Vagina (tissue), 2 donors: ENCODE measurements at regions not wholly inside any gene's neighbourhood (a gene's known extent, or its start where the extent isn't known, plus 50 kb on each side); places are given as distances from the start of the nearest gene placed in this dataset.

ENCODE experiments used
- DNase-seq, 2 donors: peaks; one replicate each; pipeline ENCODE4 v3.0.0-alpha.2; 2017; ENCODE audit errors: extremely low spot score in 2 of 2
- H3K27ac ChIP-seq: fragments of 200-600 bp; sonication (generic); one replicate; pipeline ENCODE4 v1.5.1; 2019
- H3K27me3 ChIP-seq: fragments of 200-600 bp; sonication (generic); one replicate; pipeline ENCODE4 v1.5.1; 2019
- H3K36me3 ChIP-seq, 2 donors: fragments of 200-600 bp; sonication (generic); one replicate each; pipeline ENCODE4 v1.5.1; 2017 to 2019
- H3K4me1 ChIP-seq: fragments of 200-600 bp; sonication (generic); one replicate; pipeline ENCODE4 v1.5.1; 2019
- H3K4me3 ChIP-seq, 2 donors: fragments of 200-600 bp; sonication (generic); 1 replicate in 1 of 2; 2 replicates in 1 of 2; pipeline ENCODE4 v1.5.1; 2016 to 2019
- H3K9me3 ChIP-seq: fragments of 200-600 bp; sonication (generic); one replicate; pipeline ENCODE4 v1.5.1; 2019
- CTCF ChIP-seq, 3 experiments: fragments of 450-650 bp in 2 of 3; fragments of 200-600 bp in 1 of 3; sonication (generic) in 1 of 3; IDR thresholded peaks; one replicate each; pipeline ENCODE4 v1.5.1; 2017 to 2019; ENCODE audit warnings: antibody characterized with exemption in 3 of 3, mild to moderate bottlenecking in 2 of 3, moderate library complexity in 2 of 3
- POLR2A ChIP-seq, 2 donors: fragments of 450-650 bp; IDR thresholded peaks; one replicate each; pipeline ENCODE4 v1.6.1; 2017; ENCODE audit warnings: antibody characterized with exemption in 2 of 2, mild to moderate bottlenecking in 2 of 2, moderate library complexity in 2 of 2
- POLR2AphosphoS5 ChIP-seq, 2 donors: sonication (generic); formaldehyde crosslinking; IDR thresholded peaks; one replicate each; pipeline ENCODE4 v1.9.0; 2017; ENCODE audit warnings: antibody characterized with exemption in 2 of 2, mild to moderate bottlenecking in 2 of 2, low read depth in 1 of 2; ENCODE audit not compliant: insufficient read depth in 1 of 2
- intact Hi-C: fragments of 100-400 bp; cut with DNase I; formaldehyde crosslinking; loops from one replicate; pipeline ENCODE4 v1.15.1; 2023

GRCh38 chr1:30616759-30617158, 106.6 kb downstream of the MATN1 start:
- H3K27me3 ChIP-seq = no peaks in the 10 kb centered on the region
- no peak overlapping the region for H3K27ac ChIP-seq
- DNase-seq = peak in 1 of 2 donors; percentile 91
- no peaks in the 10 kb centered on the region for H3K9me3 ChIP-seq
- TF ChIP-seq CTCF (IDR thresholded peaks at IDR 0.05) (no peak), POLR2AphosphoS5 (IDR thresholded peaks at IDR 0.05; ENCODE audit: insufficient read depth in 1 of 2, low read depth in 1 of 2) (no peak), POLR2A (IDR thresholded peaks at IDR 0.05) (no peak)
- intact Hi-C loops = no loop called here
- H3K4me1 ChIP-seq = no peaks in the 10 kb centered on the region
- no peak overlapping the region for H3K4me3 ChIP-seq
- H3K36me3 ChIP-seq = no peaks in the 10 kb centered on the region

- Histone ChIP-seq H3K4me3 (no peak overlapping the region), H3K36me3 (no peaks in the 10 kb centered on the region), H3K27ac (no peak overlapping the region), H3K27me3 (no peaks in the 10 kb centered on the region), H3K9me3 (no peaks in the 10 kb centered on the region), H3K4me1 (no peaks in the 10 kb centered on the region)
- TF ChIP-seq POLR2AphosphoS5 (IDR thresholded peaks at IDR 0.05; ENCODE audit: insufficient read depth in 1 of 2, low read depth in 1 of 2) (no peak), CTCF (IDR thresholded peaks at IDR 0.05) (no peak), POLR2A (IDR thresholded peaks at IDR 0.05) (no peak)
- intact Hi-C loops = no loop called here
- peak; percentile 58 for DNase-seq
Observed at GRCh38 chr1:30615816-30616590, 107.4 kb downstream of the MATN1 start.

- intact Hi-C loops = no loop called here
- TF ChIP-seq CTCF (IDR thresholded peaks at IDR 0.05) = no peak
- no peak for TF ChIP-seq POLR2AphosphoS5 (IDR thresholded peaks at IDR 0.05; ENCODE audit: insufficient read depth in 1 of 2, low read depth in 1 of 2)
- TF ChIP-seq POLR2A (IDR thresholded peaks at IDR 0.05) = no peak
- peak; percentile 43 to 67 for DNase-seq
Observed at GRCh38 chr1:30615076-30615795, 108.1 kb downstream of the MATN1 start.

GRCh38 chr1:30613188-30613587, 110.2 kb downstream of the MATN1 start:
- Histone ChIP-seq H3K27me3 (no peaks in the 10 kb centered on the region), H3K9me3 (no peaks in the 10 kb centered on the region), H3K36me3 (no peaks in the 10 kb centered on the region), H3K27ac (no peak overlapping the region), H3K4me3 (no peak overlapping the region), H3K4me1 (no peaks in the 10 kb centered on the region)
- DNase-seq = peak in 1 of 2 donors; percentile 25
- TF ChIP-seq CTCF (IDR thresholded peaks at IDR 0.05) = no peak
- no peak for TF ChIP-seq POLR2AphosphoS5 (IDR thresholded peaks at IDR 0.05; ENCODE audit: insufficient read depth in 1 of 2, low read depth in 1 of 2)
- TF ChIP-seq POLR2A (IDR thresholded peaks at IDR 0.05) = no peak
- intact Hi-C loops = no loop called here

More at GRCh38 chr1:30615076-30615795, 108.1 kb downstream of the MATN1 start:
- Histone ChIP-seq H3K27me3 (no peaks in the 10 kb centered on the region), H3K4me1 (no peaks in the 10 kb centered on the region), H3K36me3 (no peaks in the 10 kb centered on the region), H3K9me3 (no peaks in the 10 kb centered on the region), H3K4me3 (no peak overlapping the region), H3K27ac (no peak overlapping the region)
